K562 (cell line): ENCODE measurements at regions not wholly inside any gene's neighbourhood (a gene's known extent, or its start where the extent isn't known, plus 50 kb on each side); places are given as distances from the start of the nearest gene placed in this dataset.

Source experiments
- ATAC-seq: fragments of 200-7000 bp; cut with Tn5 transposase; 3 replicates; pipeline ENCODE4 v1.9.1; 2020; ENCODE audit warnings: moderate library complexity
- BruUV-seq: library from RNA; stranded (reverse); fragments of 400-500 nt; replicated peaks from 2 replicates; lab custom pipeline; 2021; lab: Mats Ljungman, UMichigan
- CTCF ChIA-PET: fragments of 300-600 bp; formaldehyde crosslinking; extraction: SDS; loops from one replicate; lab custom pipeline; 2021; ENCODE audit warnings: low intra/inter-chr PET ratio; lab: Yijun Ruan, JAX
- POLR2A ChIA-PET: fragments of 300-600, 350-650 bp; sonication (Branson Sonifier 250); formaldehyde crosslinking; extraction: SDS; loops from one replicate; lab custom pipeline; 2021; ENCODE audit warnings: antibody characterized with exemption, inconsistent platforms; lab: Yijun Ruan, JAX
- DNase-seq, 4 experiments: peaks; one replicate each; pipeline versions ENCODE4 v3.0.0 to v3.0.0-alpha.2; 2011 to 2018; ENCODE audit warnings: low spot score in 3 of 4, mixed read lengths in 3 of 4; ENCODE audit errors: extremely low read depth in 1 of 4
- FAIRE-seq: peaks from 2 replicates; lab custom pipeline; 2011; peaks lifted over from hg19 to GRCh38; lab: Jason Lieb, UNC
- H2AFZ ChIP-seq: 2 replicates; pipeline ENCODE4 v1.6.0; 2011; ENCODE audit warnings: low read depth, low read length, control low read depth, inconsistent platforms
- H3K27ac ChIP-seq: fragments of 200-600 bp; 3 replicates; pipeline ENCODE4 v1.8.0; 2011; ENCODE audit warnings: low read depth, mild to moderate bottlenecking, control low read depth, inconsistent platforms, low read length, moderate library complexity, mixed read lengths; ENCODE audit errors: extremely low read depth
- H3K27me3 ChIP-seq, 2 experiments: fragments of 300-600 bp in 1 of 2; 2 replicates in 1 of 2; 3 replicates in 1 of 2; pipeline versions ENCODE4 v1.6.0 to v1.8.0; 2011; ENCODE audit warnings: inconsistent platforms in 2 of 2, low read length in 2 of 2, mild to moderate bottlenecking in 1 of 2, mixed read lengths in 1 of 2, moderate library complexity in 1 of 2; ENCODE audit not compliant: control insufficient read depth in 2 of 2, insufficient read depth in 2 of 2
- H3K36me3 ChIP-seq: fragments of 300-600 bp; 3 replicates; pipeline ENCODE4 v1.8.0; 2011; ENCODE audit warnings: mild to moderate bottlenecking, low read length, inconsistent platforms; ENCODE audit not compliant: control insufficient read depth, insufficient read depth
- H3K4me1 ChIP-seq, 2 experiments: fragments of 200-600 bp in 1 of 2; replicated peaks in 1 of 2; 2 replicates in 1 of 2; 3 replicates in 1 of 2; pipeline versions ENCODE4 v1.5.1 to v1.8.0; 2011; ENCODE audit warnings: inconsistent platforms in 2 of 2, low read length in 2 of 2, mild to moderate bottlenecking in 1 of 2, mixed read lengths in 1 of 2, moderate library complexity in 1 of 2; ENCODE audit not compliant: control insufficient read depth in 2 of 2, insufficient read depth in 2 of 2
- H3K4me2 ChIP-seq: 2 replicates; pipeline ENCODE4 v1.6.1; 2011; ENCODE audit warnings: low read length, control low read depth, inconsistent platforms, mixed read lengths; ENCODE audit not compliant: insufficient read depth
- H3K4me3 ChIP-seq: fragments of 200-600 bp; sonication (generic), shearing (Covaris generic); 2 replicates; pipeline ENCODE4 v1.5.1; 2016; ENCODE audit warnings: control low read depth, inconsistent platforms
- H3K79me2 ChIP-seq: fragments of 200-600 bp; 3 replicates; pipeline ENCODE4 v1.8.0; 2011; ENCODE audit warnings: low read length, inconsistent platforms; ENCODE audit not compliant: control insufficient read depth, insufficient read depth
- H3K9ac ChIP-seq, 2 experiments: 2 replicates each; pipeline versions ENCODE4 v1.6.0 to v1.6.1; 2011; ENCODE audit warnings: low read depth in 2 of 2, low read length in 2 of 2, control low read depth in 1 of 2, inconsistent platforms in 1 of 2, mild to moderate bottlenecking in 1 of 2, mixed read lengths in 1 of 2; ENCODE audit not compliant: insufficient read depth in 1 of 2
- H3K9me1 ChIP-seq: one replicate; pipeline ENCODE4 v1.6.0; 2011; ENCODE audit warnings: inconsistent platforms, mild to moderate bottlenecking, low read length, moderate library complexity; ENCODE audit not compliant: control insufficient read depth, insufficient read depth
- H3K9me3 ChIP-seq: replicated peaks from 2 replicates; pipeline ENCODE4 v1.5.1; 2011; ENCODE audit warnings: low read depth, low read length, inconsistent platforms; ENCODE audit not compliant: control insufficient read depth, insufficient read depth
- H4K20me1 ChIP-seq: replicated peaks from 2 replicates; pipeline ENCODE4 v1.6.1; 2011; ENCODE audit warnings: low read length, inconsistent platforms, mixed read lengths; ENCODE audit not compliant: control insufficient read depth, insufficient read depth
- POLR2A ChIP-seq: fragments of 450-650 bp; conservative IDR thresholded peaks from 2 replicates; pipeline ENCODE4 v1.6.1; 2016
- ZNF561 ChIP-seq: fragments of 450-650 bp; formaldehyde crosslinking; conservative IDR thresholded peaks from 2 replicates; pipeline ENCODE4 v1.4.0; 2020; ENCODE audit warnings: mild to moderate bottlenecking, moderate library complexity
- ZNF766 ChIP-seq: fragments of 200-800 bp; sonication (Bioruptor generic); conservative IDR thresholded peaks from 2 replicates; pipeline ENCODE4 v1.6.1; 2016; ENCODE audit warnings: missing genetic modification characterization, missing compliant biosample characterization
- in situ Hi-C: fragments of 300-500 bp; cut with MboI; formaldehyde crosslinking; loops from 4 replicates; pipeline ENCODE4 v1.15.0; 2018; ENCODE audit warnings: inconsistent platforms, mixed read lengths
- intact Hi-C: fragments of 100-400 bp; cut with micrococcal nuclease; formaldehyde crosslinking; loops from 2 replicates; pipeline ENCODE4 v1.14.2; 2022
- TF ChIP-seq, protein P1 (sequence below): sonication (generic); formaldehyde crosslinking; IDR thresholded peaks from 2 replicates; pipeline ENCODE4 v1.8.0; 2023; ENCODE audit warnings: missing genetic modification reagents, mild to moderate bottlenecking, borderline replicate concordance

DNA sequence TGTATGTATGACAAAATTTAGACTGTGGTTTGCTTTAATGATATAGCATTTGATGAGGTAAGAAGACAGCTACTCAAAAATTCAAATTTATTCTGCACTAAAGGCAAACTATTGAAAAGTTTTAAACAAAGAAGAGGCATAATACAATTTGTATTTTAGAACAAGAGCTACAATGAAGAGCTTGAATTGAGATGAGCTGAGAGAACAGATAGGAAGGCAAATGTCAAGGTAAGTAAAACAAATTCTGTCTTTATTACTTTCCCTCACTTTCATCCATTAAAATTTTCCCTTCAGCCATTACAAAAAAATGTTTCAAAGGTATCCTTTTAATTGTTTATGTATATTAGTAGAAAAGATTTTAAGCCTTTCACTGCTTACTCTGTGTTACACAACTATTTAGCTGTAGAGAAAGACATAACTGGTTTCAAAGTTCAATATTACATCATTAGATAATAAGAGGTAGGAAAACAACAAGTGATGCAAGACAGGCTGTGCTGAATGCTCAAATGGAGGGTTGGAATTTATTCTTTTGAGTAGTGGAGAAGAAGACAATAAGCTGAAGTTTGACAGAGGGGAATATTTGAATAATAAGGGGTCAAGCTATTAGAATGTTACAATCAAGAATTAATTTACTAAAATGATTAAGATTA lies 1334.1 kb downstream of the FSCB start:
- H3K79me2 ChIP-seq = no peaks in the 10 kb centered on the region
- intact Hi-C loops (no loop called here), in situ Hi-C loops (no loop called here)
- no peaks in the 10 kb centered on the region for H3K9me1 ChIP-seq
- POLR2A ChIA-PET = no interaction called here
- no peak overlapping the region for H3K4me3 ChIP-seq
- H2AFZ ChIP-seq = no peak overlapping the region
- H4K20me1 ChIP-seq = no peaks in the 10 kb centered on the region
- CTCF ChIA-PET = no interaction called here
- no peaks in the 10 kb centered on the region; the same call in 1 of the 2 replicates for H3K9me3 ChIP-seq
- H3K27me3 ChIP-seq = no peaks in the 10 kb centered on the region
- ATAC-seq (no peak), FAIRE-seq (no peak), DNase-seq (no peak)
- TF ChIP-seq ZNF561 (no peak), POLR2A (no peak), ZNF766 (CRISPR knock-in tag) (no peak)
- TF ChIP-seq, protein P1, sequence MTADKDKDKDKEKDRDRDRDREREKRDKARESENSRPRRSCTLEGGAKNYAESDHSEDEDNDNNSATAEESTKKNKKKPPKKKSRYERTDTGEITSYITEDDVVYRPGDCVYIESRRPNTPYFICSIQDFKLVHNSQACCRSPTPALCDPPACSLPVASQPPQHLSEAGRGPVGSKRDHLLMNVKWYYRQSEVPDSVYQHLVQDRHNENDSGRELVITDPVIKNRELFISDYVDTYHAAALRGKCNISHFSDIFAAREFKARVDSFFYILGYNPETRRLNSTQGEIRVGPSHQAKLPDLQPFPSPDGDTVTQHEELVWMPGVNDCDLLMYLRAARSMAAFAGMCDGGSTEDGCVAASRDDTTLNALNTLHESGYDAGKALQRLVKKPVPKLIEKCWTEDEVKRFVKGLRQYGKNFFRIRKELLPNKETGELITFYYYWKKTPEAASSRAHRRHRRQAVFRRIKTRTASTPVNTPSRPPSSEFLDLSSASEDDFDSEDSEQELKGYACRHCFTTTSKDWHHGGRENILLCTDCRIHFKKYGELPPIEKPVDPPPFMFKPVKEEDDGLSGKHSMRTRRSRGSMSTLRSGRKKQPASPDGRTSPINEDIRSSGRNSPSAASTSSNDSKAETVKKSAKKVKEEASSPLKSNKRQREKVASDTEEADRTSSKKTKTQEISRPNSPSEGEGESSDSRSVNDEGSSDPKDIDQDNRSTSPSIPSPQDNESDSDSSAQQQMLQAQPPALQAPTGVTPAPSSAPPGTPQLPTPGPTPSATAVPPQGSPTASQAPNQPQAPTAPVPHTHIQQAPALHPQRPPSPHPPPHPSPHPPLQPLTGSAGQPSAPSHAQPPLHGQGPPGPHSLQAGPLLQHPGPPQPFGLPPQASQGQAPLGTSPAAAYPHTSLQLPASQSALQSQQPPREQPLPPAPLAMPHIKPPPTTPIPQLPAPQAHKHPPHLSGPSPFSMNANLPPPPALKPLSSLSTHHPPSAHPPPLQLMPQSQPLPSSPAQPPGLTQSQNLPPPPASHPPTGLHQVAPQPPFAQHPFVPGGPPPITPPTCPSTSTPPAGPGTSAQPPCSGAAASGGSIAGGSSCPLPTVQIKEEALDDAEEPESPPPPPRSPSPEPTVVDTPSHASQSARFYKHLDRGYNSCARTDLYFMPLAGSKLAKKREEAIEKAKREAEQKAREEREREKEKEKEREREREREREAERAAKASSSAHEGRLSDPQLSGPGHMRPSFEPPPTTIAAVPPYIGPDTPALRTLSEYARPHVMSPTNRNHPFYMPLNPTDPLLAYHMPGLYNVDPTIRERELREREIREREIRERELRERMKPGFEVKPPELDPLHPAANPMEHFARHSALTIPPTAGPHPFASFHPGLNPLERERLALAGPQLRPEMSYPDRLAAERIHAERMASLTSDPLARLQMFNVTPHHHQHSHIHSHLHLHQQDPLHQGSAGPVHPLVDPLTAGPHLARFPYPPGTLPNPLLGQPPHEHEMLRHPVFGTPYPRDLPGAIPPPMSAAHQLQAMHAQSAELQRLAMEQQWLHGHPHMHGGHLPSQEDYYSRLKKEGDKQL (CRISPR knock-in tag) = no peak
- H3K36me3 ChIP-seq = no peaks in the 10 kb centered on the region
- no peak overlapping the region for H3K9ac ChIP-seq
- H3K4me1 ChIP-seq = no peaks in the 10 kb centered on the region
- no peak overlapping the region for H3K4me2 ChIP-seq
- no peak overlapping the region for H3K27ac ChIP-seq
- BruUV-seq = no TSS peak
